ENCODE measurements at regions not wholly inside any gene's neighbourhood (a gene's known extent, or its start where the extent isn't known, plus 50 kb on each side); places are given as distances from the start of the nearest gene placed in this dataset.

- TF ChIP-seq PBX2 (CRISPR knock-in tag; IDR thresholded peaks at IDR 0.05; ENCODE audit: low read depth) (no peak), PBX2 (tag; conservative IDR thresholded peaks at IDR 0.05; ENCODE audit: low read depth) (no peak), NCOA4 (IDR thresholded peaks at IDR 0.05; ENCODE audit: partially characterized antibody) (no peak), HDAC2 (IDR thresholded peaks at IDR 0.05) (no peak), ZNF584 (CRISPR knock-in tag; IDR thresholded peaks at IDR 0.05; ENCODE audit: low read depth) (no peak), NRF1 (conservative IDR thresholded peaks at IDR 0.05 in 1 of 2, IDR thresholded peaks at IDR 0.05 in 1 of 2) (no peak), FOXA3 (CRISPR knock-in tag; conservative IDR thresholded peaks at IDR 0.05 in 1 of 2, IDR thresholded peaks at IDR 0.05 in 1 of 2) (no peak), HINFP (tag; conservative IDR thresholded peaks at IDR 0.05; ENCODE audit: low read depth) (no peak)
Measured at GRCh38 chr20:24723647-24724352, 225.3 kb upstream of the CST7 start (continued).
